H1 (cell line): ENCODE measurements at regions not wholly inside any gene's neighbourhood (a gene's known extent, or its start where the extent isn't known, plus 50 kb on each side); places are given as distances from the start of the nearest gene placed in this dataset.

Source experiments
- CTCF ChIA-PET: fragments of 300-600 bp; sonication (Branson Sonifier 250); formaldehyde crosslinking; loops from one replicate; lab custom pipeline; 2021; ENCODE audit not compliant: partially characterized antibody; lab: Charles Lee
- POLR2A ChIA-PET: fragments of 300-600 bp; sonication (Branson Sonifier 250); formaldehyde crosslinking; loops from one replicate; lab custom pipeline; 2021; ENCODE audit warnings: inconsistent platforms; ENCODE audit not compliant: partially characterized antibody; lab: Charles Lee
- DNase-seq, 2 experiments: peaks; one replicate each; pipeline versions ENCODE4 v3.0.0 to v3.0.0-alpha.2; 2010 to 2022; ENCODE audit warnings: low spot score in 2 of 2, low read depth in 1 of 2, mixed read lengths in 1 of 2
- FAIRE-seq: peaks from 2 replicates; lab custom pipeline; 2011; peaks lifted over from hg19 to GRCh38; lab: Jason Lieb, UNC
- H2AFZ ChIP-seq: 2 replicates; pipeline ENCODE4 v1.8.1; 2012; ENCODE audit warnings: low read length, inconsistent platforms
- H2AK5ac ChIP-seq: 2 replicates; pipeline ENCODE4 v1.6.1; 2013; ENCODE audit warnings: low read depth, low read length
- H2BK120ac ChIP-seq: replicated peaks from 2 replicates; pipeline ENCODE3; 2013; ENCODE audit warnings: low read depth, low read length, inconsistent platforms
- H2BK12ac ChIP-seq: 2 replicates; pipeline ENCODE4 v1.6.1; 2013; ENCODE audit warnings: low read depth, low read length
- H2BK15ac ChIP-seq: 2 replicates; pipeline ENCODE4 v1.6.1; 2013; ENCODE audit warnings: low read length
- H2BK20ac ChIP-seq: 2 replicates; pipeline ENCODE4 v1.6.1; 2013; ENCODE audit warnings: low read length
- H2BK5ac ChIP-seq: 2 replicates; pipeline ENCODE4 v1.6.1; 2013; ENCODE audit warnings: low read depth, low read length
- H3K14ac ChIP-seq: 2 replicates; pipeline ENCODE4 v1.6.1; 2013; ENCODE audit warnings: inconsistent platforms; ENCODE audit not compliant: insufficient read length
- H3K18ac ChIP-seq: 2 replicates; pipeline ENCODE4 v1.6.1; 2013; ENCODE audit warnings: low read length; ENCODE audit errors: extremely low read depth
- H3K23ac ChIP-seq: 2 replicates; pipeline ENCODE4 v1.6.1; 2013; ENCODE audit warnings: inconsistent platforms; ENCODE audit not compliant: insufficient read length
- H3K23me2 ChIP-seq: 2 replicates; pipeline ENCODE4 v1.6.1; 2013; ENCODE audit warnings: low read depth, low read length
- H3K27ac ChIP-seq: 2 replicates; pipeline ENCODE4 v1.6.1; 2011; ENCODE audit warnings: low read depth, low read length, inconsistent platforms
- H3K27me3 ChIP-seq, 4 experiments: replicated peaks in 1 of 4; 1 replicate in 1 of 4; 2 replicates in 3 of 4; pipeline versions ENCODE4 v1.6.1 to v1.8.1; 2011 to 2013; ENCODE audit warnings: low read length in 3 of 4, mild to moderate bottlenecking in 3 of 4, inconsistent platforms in 2 of 4, mixed read lengths in 2 of 4, moderate library complexity in 1 of 4; ENCODE audit not compliant: control insufficient read depth in 3 of 4, insufficient read depth in 3 of 4; ENCODE audit errors: extremely low read depth in 1 of 4
- H3K36me3 ChIP-seq, 4 experiments: 2 replicates each; pipeline versions ENCODE4 v1.6.1 to v1.8.1; 2011 to 2013; ENCODE audit warnings: mild to moderate bottlenecking in 4 of 4, low read length in 3 of 4, moderate library complexity in 2 of 4, control low read depth in 1 of 4, inconsistent platforms in 1 of 4; ENCODE audit not compliant: insufficient read depth in 4 of 4, control insufficient read depth in 2 of 4
- H3K4ac ChIP-seq: replicated peaks from 2 replicates; pipeline ENCODE3; 2013; ENCODE audit warnings: low read length, low read depth, mixed read lengths, inconsistent platforms; ENCODE audit not compliant: insufficient read length
- H3K4me1 ChIP-seq, 4 experiments: replicated peaks in 1 of 4; 1 replicate in 1 of 4; 2 replicates in 3 of 4; pipeline versions ENCODE4 v1.6.1 to v1.8.1; 2011 to 2013; ENCODE audit warnings: low read length in 3 of 4, inconsistent platforms in 2 of 4, mixed read lengths in 1 of 4; ENCODE audit not compliant: insufficient read depth in 4 of 4, control insufficient read depth in 3 of 4
- H3K4me2 ChIP-seq, 2 experiments: 2 replicates each; pipeline versions ENCODE4 v1.6.1 to v1.8.1; 2011 to 2013; ENCODE audit warnings: low read depth in 2 of 2, low read length in 2 of 2, control low read depth in 1 of 2, inconsistent platforms in 1 of 2, mild to moderate bottlenecking in 1 of 2; ENCODE audit not compliant: insufficient read depth in 1 of 2
- H3K4me3 ChIP-seq, 4 experiments: fragments of 200-600, 300-600 bp in 1 of 4; sonication (generic), shearing (Covaris generic), sonication (Bioruptor Twin) in 1 of 4; 2 replicates each; pipeline versions ENCODE4 v1.5.1 to v1.8.1; 2011 to 2016; ENCODE audit warnings: low read length in 4 of 4, low read depth in 3 of 4, control low read depth in 2 of 4, inconsistent platforms in 2 of 4, mild to moderate bottlenecking in 2 of 4, mixed read lengths in 1 of 4, moderate library complexity in 1 of 4; ENCODE audit not compliant: insufficient read depth in 2 of 4; ENCODE audit errors: extremely low read depth in 1 of 4
- H3K56ac ChIP-seq: replicated peaks from 2 replicates; pipeline ENCODE3; 2013; ENCODE audit warnings: low read depth, mild to moderate bottlenecking, mixed read lengths, low read length, inconsistent platforms; ENCODE audit not compliant: insufficient read length
- H3K79me1 ChIP-seq: 2 replicates; pipeline ENCODE4 v1.6.1; 2013; ENCODE audit warnings: low read depth, low read length, control low read depth
- H3K79me2 ChIP-seq, 2 experiments: 2 replicates each; pipeline versions ENCODE4 v1.6.1 to v1.8.1; 2012 to 2013; ENCODE audit warnings: low read length in 2 of 2, mild to moderate bottlenecking in 2 of 2, inconsistent platforms in 1 of 2; ENCODE audit not compliant: insufficient read depth in 2 of 2, control insufficient read depth in 1 of 2
- H3K9ac ChIP-seq, 4 experiments: replicated peaks in 1 of 4; 1 replicate in 1 of 4; 2 replicates in 3 of 4; pipeline versions ENCODE4 v1.6.1 to v1.8.1; 2011 to 2013; ENCODE audit warnings: low read depth in 3 of 4, low read length in 3 of 4, control low read depth in 2 of 4, mild to moderate bottlenecking in 2 of 4, moderate library complexity in 2 of 4, inconsistent platforms in 1 of 4; ENCODE audit errors: extremely low read depth in 1 of 4
- H3K9me3 ChIP-seq, 2 experiments: 2 replicates each; pipeline versions ENCODE4 v1.6.1 to v1.8.1; 2012 to 2013; ENCODE audit warnings: mild to moderate bottlenecking in 2 of 2, moderate library complexity in 2 of 2, control low read depth in 1 of 2, inconsistent platforms in 1 of 2, low read depth in 1 of 2, low read length in 1 of 2, mixed read lengths in 1 of 2; ENCODE audit not compliant: insufficient read depth in 2 of 2
- H4K20me1 ChIP-seq, 2 experiments: replicated peaks in 1 of 2; 2 replicates each; pipeline versions ENCODE3 to v1.8.1; 2011 to 2013; ENCODE audit warnings: inconsistent platforms in 2 of 2, low read length in 2 of 2, mild to moderate bottlenecking in 1 of 2; ENCODE audit not compliant: insufficient read depth in 2 of 2, control insufficient read depth in 1 of 2
- H4K5ac ChIP-seq: 2 replicates; pipeline ENCODE4 v1.6.1; 2013; ENCODE audit warnings: low read length, low read depth, mixed read lengths, inconsistent platforms; ENCODE audit not compliant: insufficient read length
- H4K8ac ChIP-seq: 2 replicates; pipeline ENCODE4 v1.8.0; 2013; ENCODE audit warnings: mild to moderate bottlenecking, moderate library complexity, low read length, inconsistent platforms; ENCODE audit not compliant: insufficient read depth; ENCODE audit errors: extremely low read depth
- H4K91ac ChIP-seq: replicated peaks from 2 replicates; pipeline ENCODE3; 2013; ENCODE audit warnings: low read length, mixed read lengths, inconsistent platforms; ENCODE audit not compliant: insufficient read length
- SP1 ChIP-seq: IDR thresholded peaks from 2 replicates; pipeline ENCODE4 v1.6.1; 2011; ENCODE audit warnings: low read depth, low read length
- TAF1 ChIP-seq: IDR thresholded peaks from 2 replicates; pipeline ENCODE4 v1.6.1; 2011; ENCODE audit warnings: mild to moderate bottlenecking, low read depth, low read length
- WGBS, 2 experiments: shearing (Covaris generic) in 1 of 2; methylation state at CpG; one replicate each; pipeline versions ENCODE4 v1.1.6 to v1.1.7; 2013 to 2015; ENCODE audit warnings: low lambda C conversion rate in 2 of 2, mixed read lengths in 2 of 2, inconsistent platforms in 1 of 2, low coverage in 1 of 2, missing lambda C conversion rate in 1 of 2; ENCODE audit not compliant: insufficient replicate concordance in 2 of 2, insufficient coverage in 1 of 2, insufficient read length in 1 of 2; ENCODE audit errors: extremely low coverage in 1 of 2, missing lambda C conversion rate in 1 of 2; 5-methylcytosine and 5-hydroxymethylcytosine counted together

- H3K79me1 ChIP-seq, result no peaks in the 10 kb centered on the region
- CTCF ChIA-PET, result no interaction called here
- 85% methylated on average over 4 of the region's 4 CpGs; no CpG with 5 or more reads in 1 of the 2 experiments for WGBS, 2 experiments
Measured at GRCh38 chr1:215425138-215425537, 142.0 kb upstream of the KCTD3 start.

More at GRCh38 chr1:215425138-215425537, 142.0 kb upstream of the KCTD3 start:
- FAIRE-seq, result no peak
- Histone ChIP-seq H3K56ac (no peak overlapping the region), H3K4me2 (no peak overlapping the region), H3K27me3 (no peaks in the 10 kb centered on the region), H4K91ac (no peak overlapping the region), H2AK5ac (no peak overlapping the region), H4K5ac (no peak overlapping the region), H2AFZ (no peak overlapping the region), H3K14ac (no peak overlapping the region), H3K79me2 (no peaks in the 10 kb centered on the region), H2BK20ac (no peak overlapping the region), H3K9me3 (no peaks in the 10 kb centered on the region), H3K23me2 (no peaks in the 10 kb centered on the region), H2BK120ac (no peak overlapping the region), H2BK12ac (no peak overlapping the region), H3K36me3 (no peaks in the 10 kb centered on the region), H4K20me1 (no peaks in the 10 kb centered on the region)
- TF ChIP-seq TAF1 (no peak), SP1 (no peak)
- TF ChIP-seq, all 59 proteins: peak for 0
- no peak overlapping the region for H3K9ac ChIP-seq
- H2BK15ac ChIP-seq, result no peak overlapping the region
- no peak overlapping the region for H3K23ac ChIP-seq
- H3K18ac ChIP-seq, result no peak overlapping the region
- H4K8ac ChIP-seq, result no peak overlapping the region
- no peak for DNase-seq
- H3K4ac ChIP-seq, result no peak overlapping the region
- H3K4me1 ChIP-seq, result no peaks in the 10 kb centered on the region
- no peak overlapping the region for H2BK5ac ChIP-seq
- H3K4me3 ChIP-seq, result no peak overlapping the region
- no peak overlapping the region for H3K27ac ChIP-seq
- POLR2A ChIA-PET, result no interaction called here
